HG03432 (cell line): ENCODE measurements at regions not wholly inside any gene's neighbourhood (a gene's known extent, or its start where the extent isn't known, plus 50 kb on each side); places are given as distances from the start of the nearest gene placed in this dataset.
"Not testable (repeated sequence)": the region's sequence is repeated elsewhere in the genome, so short reads cannot be mapped to it uniquely, and the experiment has no call there.

Experiments
- ATAC-seq: cut with Tn5 transposase; IDR thresholded peaks from one replicate; pipeline ENCODE4 v1.9.1; 2021; ENCODE audit warnings: mild to moderate bottlenecking, moderate library complexity; ENCODE audit not compliant: unreplicated experiment

DNA sequence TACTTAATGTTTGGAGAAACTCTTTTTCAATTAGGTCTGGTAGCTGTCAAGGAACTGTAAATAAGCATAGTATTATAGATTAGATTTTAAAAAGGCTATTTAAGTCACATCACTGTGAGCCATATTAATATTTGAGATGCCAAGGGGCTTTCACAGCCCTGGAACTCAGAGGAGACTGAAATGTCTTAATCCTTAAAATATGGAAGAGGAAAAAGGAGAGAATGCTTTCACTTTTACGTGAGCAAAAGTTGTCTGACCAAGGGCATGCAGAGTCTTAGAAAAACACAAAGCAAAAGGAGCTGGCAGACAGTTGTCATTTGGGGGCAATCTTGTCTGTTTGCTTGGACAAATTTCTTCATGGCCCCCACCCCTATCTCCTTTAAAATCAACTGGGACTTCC, 253.2 kb upstream of the IGFBP7 start:
- no peak for ATAC-seq

DNA sequence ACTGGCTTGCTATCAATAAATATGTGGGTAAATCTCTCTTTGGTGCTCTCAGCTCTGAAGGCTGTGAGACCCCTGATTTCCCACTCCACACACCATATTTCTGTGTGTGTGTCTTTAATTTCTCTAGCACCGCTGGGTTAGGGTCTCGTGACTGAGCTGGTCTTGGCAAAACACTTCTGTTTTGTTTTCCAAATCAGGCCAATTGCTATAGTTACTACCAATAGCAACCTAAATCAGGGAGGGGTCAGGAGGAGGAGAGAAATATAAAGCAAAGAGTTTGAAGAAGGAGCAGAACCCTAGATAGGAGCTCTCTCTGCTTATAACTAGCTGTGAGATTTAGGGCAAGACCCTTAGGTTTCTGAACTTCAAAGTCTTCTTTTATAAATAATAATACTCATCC, 250.5 kb upstream of the IGFBP7 start:
- ATAC-seq = no peak

DNA sequence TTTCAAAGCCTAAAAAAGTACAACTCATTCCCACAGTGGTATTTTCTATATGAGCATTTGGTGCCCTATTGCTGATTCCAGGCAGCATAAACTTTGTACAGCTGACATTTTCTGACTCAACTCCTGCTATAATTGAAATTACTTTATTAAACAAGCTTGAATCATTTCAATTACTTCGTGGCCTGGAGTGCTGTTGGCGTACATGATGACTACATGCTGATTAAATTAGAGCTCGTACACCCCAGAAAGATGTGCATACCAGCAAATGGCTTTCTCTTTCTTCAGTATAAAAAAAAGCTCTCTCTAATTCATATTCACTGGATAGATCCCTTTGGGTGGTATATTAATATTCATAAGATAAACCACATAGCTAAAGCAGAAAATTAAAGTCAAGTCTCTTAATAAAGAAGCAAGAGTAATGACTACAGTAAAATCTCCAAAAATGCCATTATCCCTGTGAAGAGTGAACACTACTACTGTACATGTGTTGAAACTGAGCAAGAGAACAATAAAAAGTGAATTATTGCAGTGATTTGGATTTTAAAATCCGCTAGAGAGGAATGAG, 245.0 kb upstream of the IGFBP7 start:
- no peak for ATAC-seq

DNA sequence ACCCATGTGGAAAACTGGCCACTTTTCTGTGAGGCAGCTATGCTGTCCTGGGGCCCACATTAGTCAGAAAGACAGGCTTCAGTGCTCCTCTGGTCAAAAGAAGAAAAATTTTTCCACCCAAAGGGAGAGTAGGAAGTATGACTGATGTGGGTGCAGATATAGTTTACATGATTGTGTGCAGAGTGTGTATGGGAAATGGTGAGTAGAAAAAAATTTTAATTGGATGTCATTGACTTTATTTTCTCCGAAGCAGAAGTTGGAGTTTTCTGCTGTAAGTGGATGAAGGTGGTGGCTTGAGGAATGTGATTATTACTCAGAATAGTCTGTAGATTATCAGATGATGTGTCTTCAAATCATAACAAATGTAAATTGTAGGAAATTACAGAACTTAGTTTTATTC, 241.5 kb upstream of the IGFBP7 start:
- no peak for ATAC-seq

DNA sequence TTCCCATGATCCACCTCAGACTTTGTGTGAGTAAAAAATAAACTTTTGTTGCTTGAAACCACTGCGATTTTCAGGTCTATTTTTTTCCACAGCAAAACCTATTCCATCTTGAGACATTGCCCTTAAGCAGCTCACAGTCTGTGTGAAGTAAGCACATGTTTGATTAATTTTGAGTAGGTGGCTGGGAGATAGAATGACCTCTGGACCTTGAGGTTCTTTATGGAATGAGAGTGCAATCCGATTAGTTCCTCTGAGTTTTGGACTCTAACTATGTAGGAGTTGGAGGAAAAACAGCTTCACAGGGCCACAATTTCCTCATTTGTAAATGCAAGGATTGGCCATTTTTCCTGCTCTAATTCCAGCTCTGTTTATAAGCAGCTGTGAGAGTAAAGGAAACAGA, 234.1 kb upstream of the IGFBP7 start:
- ATAC-seq = no peak

DNA sequence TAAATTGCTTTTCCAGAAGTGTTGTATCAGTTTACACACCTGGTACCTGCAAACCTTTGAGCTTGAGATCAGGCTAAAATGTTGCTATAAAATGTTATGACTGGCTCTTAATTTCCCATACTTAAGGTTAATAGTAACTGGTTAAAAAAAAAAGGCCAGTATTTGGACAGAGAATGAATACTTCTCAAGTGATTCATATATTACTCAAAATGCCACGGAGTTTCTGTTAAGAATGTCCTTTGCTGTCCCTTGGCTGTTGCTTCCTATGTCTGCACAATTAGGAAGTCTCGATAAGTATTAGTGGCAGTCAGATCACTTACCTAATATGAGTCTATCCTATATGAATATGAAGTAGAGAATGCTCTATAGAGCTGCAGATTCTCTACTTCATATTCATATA, 232.2 kb upstream of the IGFBP7 start:
- no peak for ATAC-seq

DNA sequence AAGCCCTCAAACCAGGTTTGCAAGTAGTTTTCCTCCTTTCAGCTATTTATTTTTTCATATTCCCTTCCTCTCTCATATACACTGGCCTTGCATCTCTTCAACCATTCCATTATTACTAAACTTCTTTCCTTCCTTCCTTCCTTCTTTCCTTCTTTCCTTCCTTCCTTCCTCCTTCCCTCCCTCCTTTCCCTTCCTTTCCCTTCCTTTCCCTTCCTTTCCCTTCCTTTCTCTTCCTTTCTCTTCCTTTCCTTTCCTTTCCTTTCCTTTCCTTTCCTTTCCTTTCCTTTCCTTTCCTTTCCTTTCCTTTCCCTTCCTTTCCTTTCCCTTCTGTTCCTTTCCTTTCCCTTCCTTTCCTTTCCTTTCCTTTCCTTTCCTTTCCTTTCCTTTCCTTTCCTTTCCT, 228.7 kb upstream of the IGFBP7 start:
- ATAC-seq = not testable (repeated sequence)

DNA sequence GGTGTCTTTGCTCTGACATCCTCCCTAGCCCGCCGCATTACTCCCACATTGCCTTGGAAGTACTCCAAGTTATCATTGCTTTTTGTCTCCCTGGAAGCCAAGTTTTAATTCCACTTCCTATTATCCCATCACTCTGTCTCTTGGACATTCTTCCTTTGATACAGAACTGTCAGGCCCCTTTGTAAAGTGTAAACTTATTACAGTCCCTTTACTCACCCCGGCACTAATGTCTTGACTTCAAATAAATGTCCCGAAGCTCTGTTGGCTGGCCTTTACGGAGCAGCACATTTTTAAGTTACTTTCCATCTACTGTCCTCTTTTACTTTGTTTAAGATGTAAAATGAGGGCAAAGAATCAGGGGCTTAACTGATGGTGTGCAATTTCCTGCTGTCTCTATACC, 223.5 kb upstream of the IGFBP7 start:
- ATAC-seq = no peak

DNA sequence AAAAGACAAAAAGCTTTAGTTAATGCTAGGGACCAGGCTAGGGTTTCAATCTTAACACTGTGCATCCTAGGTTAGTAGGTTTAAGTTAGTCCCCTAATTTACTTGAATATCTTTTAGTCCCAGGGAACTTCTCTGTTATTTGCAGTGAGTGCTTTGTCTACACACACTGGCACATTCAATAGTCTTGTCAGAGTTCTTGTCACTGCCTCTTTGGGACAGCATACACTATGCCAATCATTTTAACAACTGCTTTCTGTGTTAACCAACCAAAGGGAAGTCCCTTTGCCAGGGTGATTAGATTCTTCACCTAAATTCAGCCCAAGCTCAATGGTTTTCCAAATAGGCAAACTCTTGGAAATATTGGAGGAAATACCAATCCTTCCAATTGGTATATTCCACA, 221.8 kb upstream of the IGFBP7 start:
- no peak for ATAC-seq

DNA sequence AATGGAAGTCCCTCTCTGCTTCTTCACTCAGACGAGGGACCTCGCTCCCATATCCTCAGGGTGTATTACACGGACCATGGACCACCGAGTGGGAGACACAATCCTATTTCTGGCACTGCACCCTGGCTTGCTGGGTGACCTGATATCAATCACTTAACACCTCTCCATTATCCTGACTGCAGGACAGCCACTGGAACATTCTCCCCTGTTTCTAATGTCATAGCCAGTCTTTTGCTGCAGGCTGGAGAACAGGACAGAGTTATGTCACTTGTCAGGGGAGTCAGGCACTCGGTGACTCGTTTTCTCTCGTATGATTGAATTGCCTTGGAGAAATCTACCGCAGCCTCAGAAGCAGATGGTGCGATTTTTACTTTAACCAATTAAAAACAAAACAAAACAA, 219.1 kb upstream of the IGFBP7 start:
- no peak for ATAC-seq

DNA sequence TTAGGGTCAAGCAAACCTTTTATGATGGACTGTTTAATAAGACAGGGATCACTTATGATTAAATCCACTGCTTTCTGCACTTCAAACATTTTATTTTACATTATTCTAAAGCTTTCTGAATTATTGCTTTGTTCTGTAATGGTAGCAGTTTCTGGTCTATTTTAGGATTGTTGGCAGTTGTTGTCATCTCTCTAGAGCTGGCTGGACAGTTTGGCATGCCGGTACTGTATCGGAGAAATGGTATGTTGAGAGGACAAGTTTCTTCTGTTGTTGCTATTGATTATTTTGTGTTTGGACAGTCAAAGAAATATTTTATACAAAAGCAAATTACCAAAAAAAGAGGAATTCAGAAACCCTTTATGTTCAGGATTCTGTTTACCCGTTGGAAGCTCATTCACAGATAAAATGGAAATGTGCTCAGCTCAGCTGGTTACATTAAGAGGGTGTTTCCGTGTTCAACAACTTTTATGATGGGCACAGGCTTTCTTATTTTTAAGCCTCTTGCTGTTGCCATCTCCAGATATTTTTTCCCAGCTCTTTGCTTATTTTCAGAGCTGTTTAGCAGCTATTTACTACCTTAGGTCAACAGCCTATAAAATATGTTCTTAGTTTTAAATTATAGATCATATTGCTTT, 214.6 kb upstream of the IGFBP7 start:
- no peak for ATAC-seq

DNA sequence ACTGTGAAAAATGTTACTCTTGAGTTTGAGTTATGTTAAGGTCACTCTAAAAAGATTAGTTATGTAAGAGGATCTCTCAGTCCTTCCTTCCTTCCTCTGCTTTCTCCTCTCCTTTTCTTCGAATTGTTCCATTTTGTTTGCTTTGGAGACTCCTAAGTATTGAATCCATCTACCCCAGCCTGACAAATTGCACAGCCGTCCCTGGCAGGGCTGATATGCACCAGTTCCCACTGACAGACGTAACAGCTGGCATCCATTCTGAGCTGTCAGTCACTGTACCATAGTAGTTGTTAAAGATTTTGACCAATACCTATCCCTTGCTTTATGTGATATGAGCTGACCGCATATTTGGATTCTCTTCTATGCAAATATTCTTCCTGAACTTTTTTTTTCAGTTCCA, 210.7 kb upstream of the IGFBP7 start:
- no peak for ATAC-seq

DNA sequence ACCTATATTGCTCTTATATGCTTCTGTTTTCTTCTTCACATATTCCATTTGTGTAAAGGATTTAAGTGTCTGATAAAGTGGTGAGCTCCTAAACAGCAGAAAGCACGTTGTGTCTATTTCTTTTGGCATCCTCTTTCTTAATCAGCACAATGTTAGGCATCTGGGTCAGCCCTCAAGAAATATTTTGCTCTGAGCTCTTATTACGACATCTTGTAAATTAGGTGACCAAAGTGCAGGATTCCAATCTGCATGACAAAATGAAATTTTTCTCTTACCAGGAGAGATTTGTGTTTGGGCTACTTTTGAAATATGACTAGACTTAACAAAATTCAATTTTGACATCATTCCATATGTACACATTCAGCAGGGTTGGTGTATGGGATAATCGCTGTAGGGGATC, 210.0 kb upstream of the IGFBP7 start:
- no peak for ATAC-seq

DNA sequence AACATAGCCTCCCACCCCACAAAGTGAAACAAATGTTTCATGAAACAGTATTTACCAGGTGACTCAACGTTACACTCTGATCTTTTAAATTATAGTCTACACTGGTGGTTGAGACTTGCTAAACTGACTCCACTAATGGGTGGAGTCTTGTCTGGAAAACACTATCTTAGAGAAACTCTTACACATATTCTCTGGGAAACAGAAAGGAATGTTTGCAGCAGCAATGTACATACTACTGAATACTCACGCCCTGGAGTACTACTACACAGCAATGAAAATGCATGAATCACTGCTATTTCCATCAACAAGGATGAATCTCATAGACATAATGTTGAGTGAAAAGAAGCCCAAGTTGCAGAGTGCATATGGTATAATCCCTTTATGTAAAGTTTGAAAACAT, 208.5 kb upstream of the IGFBP7 start:
- no peak for ATAC-seq

DNA sequence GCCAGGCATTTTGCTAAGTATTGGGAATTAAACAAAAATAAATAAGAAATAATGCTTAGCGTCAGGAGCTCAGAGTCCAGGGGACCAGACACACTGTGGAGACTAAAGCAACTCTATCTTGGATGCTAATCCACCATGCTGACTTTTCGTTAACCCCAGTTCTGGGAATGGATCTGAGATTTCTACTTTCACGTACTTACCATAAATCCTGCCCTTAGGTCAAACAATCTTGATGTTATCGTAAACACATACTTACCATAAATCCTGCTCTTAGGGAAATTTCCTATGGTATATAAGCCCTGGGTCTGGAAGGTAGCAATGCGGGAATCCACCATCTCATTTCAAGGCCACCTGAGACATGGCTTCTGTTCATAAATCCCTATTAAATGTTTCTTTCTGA, 204.5 kb upstream of the IGFBP7 start:
- no peak for ATAC-seq

DNA sequence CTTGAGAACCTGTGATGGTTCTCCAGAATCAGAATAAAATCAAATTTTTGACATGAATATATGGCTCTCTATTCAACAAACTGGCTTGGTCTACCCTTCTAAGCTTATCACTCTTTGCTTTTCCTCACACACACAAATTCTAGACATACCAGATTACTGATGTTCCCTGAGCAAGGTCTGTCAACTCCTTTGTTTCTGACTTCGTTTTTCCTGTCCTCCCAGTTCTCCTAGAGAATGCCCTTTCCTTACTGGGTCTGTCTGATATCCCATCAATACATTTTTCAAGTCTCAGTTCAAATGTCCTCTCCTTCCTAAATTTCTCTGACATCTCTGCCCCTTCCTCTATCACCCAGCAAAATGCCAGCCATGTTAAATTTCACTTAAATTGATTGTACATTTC, 202.1 kb upstream of the IGFBP7 start:
- no peak for ATAC-seq

DNA sequence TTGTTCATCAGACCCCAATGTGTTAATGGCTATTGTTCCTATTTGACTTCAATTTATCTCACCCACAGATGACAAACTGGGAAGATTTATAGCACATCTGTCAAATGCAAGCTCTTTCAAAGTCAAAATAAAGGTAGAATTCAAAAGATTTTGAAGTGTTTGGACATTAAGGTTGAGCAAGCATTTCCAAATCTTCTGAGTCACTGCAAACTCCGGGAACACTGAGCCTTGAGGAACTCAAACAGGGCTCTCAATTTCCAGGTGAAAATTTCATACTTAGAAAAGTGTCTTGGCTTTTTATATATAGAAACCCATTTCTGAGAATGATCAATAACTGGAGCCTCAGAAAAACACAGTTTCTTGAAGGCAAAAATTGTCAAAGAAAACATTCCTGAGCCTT, 199.5 kb upstream of the IGFBP7 start:
- no peak for ATAC-seq

DNA sequence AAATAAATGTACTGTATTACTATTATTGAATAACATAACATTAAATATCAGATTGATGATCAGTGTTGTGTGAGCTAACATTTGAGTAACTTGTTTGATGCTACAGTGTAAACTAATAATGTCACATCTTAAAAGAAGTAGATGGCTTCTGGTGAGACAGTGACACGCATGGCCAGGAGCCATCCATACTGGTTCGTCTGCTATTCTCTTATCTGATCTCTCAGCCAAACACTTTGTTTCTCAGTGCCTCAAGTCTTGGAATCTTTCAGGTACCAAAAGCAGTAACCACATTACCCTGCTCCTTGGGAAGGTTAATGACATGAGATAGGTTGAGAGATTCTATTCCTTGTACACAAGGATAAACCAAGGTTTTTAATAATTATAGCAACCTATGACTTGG, 198.1 kb upstream of the IGFBP7 start:
- no peak for ATAC-seq

DNA sequence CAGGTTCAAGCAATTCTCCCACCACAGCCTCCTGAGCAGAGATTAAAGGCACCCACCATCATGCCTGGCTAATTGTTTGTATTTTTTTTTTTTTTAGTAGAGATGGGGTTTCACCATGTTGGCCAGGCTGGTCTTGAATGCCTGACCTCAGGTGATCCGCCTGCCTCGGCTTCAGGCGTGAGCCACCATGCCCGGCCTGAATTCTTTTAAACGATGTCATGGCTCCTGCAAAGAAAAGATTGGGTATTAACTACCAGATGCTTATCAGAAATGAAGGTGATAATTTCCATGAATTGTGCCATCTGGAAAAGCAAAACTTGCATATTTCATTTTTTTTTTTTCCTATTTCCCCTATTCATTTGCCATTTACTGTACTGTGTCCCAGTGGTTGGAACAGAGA, 195.7 kb upstream of the IGFBP7 start:
- no peak for ATAC-seq

DNA sequence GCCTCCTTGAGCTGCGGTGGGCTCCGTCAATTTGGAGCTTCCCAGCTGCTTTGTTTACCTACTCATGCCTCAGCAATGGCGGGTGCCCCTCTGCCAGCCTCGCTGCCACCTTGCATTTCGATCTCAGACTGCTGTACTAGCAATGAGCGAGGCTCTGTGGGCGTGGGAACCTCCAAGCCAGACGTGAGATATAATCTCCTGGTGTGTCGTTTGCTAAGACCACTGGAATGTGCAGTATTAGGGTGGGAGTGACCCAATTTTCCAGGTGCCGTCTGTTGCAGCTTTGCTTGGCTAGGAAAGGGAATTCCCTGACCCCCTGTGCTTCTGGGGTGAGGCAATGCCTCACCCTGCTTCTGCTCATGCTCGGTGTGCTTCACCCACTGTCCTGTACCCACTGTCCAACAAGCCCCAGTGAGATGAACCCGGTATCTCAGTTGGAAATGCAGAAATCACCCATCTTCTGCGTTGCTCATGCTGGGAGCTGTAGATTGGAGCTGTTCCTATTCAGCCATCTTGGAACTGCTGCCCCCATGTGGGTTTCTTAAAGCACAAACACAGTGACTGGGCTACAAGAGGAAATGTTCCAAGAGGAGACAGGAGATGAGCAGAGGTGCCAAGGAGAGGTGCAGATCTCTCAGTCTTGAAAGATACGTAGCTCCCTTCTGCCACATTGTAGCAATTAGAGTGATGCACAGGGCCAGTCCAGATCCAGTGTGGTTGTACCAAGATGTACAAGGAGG, 193.0 kb upstream of the IGFBP7 start:
- no peak for ATAC-seq

DNA sequence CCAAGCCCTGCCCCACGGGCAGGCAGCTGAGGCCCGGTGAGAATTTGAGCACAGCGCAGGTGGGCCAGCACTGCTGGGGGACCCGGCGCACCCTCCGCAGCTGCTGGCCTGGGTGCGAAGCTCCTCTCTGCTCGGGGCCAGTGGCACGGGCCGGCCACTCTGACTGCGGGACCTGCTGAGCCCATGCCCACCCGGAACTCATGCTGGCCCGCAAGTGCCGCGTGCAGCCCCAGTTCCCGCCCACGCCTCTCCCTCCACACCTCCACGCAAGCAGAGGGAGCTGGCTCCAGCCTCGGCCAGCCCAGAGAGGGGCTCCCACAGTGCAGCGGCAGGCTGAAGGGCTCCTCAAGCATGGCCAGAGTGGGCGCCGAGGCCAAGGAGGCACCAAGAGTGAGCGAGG, 190.1 kb upstream of the IGFBP7 start:
- not testable (repeated sequence) for ATAC-seq

DNA sequence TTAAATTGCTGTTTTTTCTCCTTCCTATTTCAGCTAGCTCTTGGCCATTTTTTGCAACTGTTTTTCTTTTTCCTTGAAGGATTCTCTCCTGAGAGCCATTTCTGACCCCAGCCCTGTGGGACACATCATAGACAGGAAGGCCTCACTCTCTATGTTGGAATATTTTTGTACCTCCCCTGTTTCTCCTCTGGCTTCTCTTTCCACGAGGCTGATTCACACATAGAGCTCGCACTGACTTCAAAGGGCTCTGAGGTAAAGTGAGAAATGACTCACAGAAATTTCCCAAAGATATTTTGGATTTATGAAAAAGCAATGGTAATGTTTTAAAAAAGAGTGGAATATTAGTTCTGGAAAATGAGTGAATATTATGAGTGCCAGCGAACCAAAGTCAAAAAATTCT, 181.7 kb upstream of the IGFBP7 start:
- no peak for ATAC-seq
